ENCODE measurements at regions not wholly inside any gene's neighbourhood (a gene's known extent, or its start where the extent isn't known, plus 50 kb on each side); places are given as distances from the start of the nearest gene placed in this dataset.

DNA sequence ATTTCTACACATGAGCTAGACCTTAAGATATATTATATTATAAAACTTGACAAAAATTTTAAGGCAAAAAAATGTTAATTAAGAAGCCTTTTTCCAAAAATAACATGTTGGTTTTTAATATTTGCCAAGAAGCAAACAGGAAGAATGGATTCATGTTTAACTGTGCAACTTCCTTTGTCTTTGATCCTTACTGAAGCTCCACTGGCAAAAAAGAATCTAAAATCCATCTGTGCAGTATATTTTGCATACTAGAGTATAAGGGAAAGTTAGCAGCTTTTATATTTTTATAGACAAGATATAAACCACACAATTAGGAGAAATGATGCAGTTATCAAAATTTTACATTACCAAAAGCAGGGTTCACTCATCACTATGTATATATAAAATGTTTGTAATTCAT, 76.9 kb upstream of the RGS18 start:
- no peak for DNase-seq (ENCODE audit: low read depth)
- no peak overlapping the region for H3K4me3 ChIP-seq (ENCODE audit: low read depth, low read length)
- no peak for TF ChIP-seq CTCF (IDR thresholded peaks at IDR 0.05; ENCODE audit: control insufficient read depth, extremely low read depth, insufficient read depth)

GRCh38 chr1:192086644-192087043, 71.6 kb upstream of the RGS18 start:
- DNase-seq (ENCODE audit: low read depth), result no peak
- no peak for TF ChIP-seq CTCF (IDR thresholded peaks at IDR 0.05; ENCODE audit: control insufficient read depth, extremely low read depth, insufficient read depth)
- H3K4me3 ChIP-seq (ENCODE audit: low read depth, low read length), result no peak overlapping the region

GRCh38 chr1:192087334-192087733, 70.9 kb upstream of the RGS18 start:
- H3K4me3 ChIP-seq (ENCODE audit: low read depth, low read length), result no peak overlapping the region
- no peak for TF ChIP-seq CTCF (IDR thresholded peaks at IDR 0.05; ENCODE audit: control insufficient read depth, extremely low read depth, insufficient read depth)
- DNase-seq (ENCODE audit: low read depth), result no peak

GRCh38 chr1:192088496-192088895, 69.8 kb upstream of the RGS18 start:
- no peak overlapping the region for H3K4me3 ChIP-seq (ENCODE audit: low read depth, low read length)
- no peak for DNase-seq (ENCODE audit: low read depth)
- TF ChIP-seq CTCF (IDR thresholded peaks at IDR 0.05; ENCODE audit: control insufficient read depth, extremely low read depth, insufficient read depth), result no peak

GRCh38 chr1:192098001-192098400, 60.3 kb upstream of the RGS18 start:
- DNase-seq (ENCODE audit: low read depth), result no peak
- H3K4me3 ChIP-seq (ENCODE audit: low read depth, low read length), result no peak overlapping the region
- TF ChIP-seq CTCF (IDR thresholded peaks at IDR 0.05; ENCODE audit: control insufficient read depth, extremely low read depth, insufficient read depth), result no peak

DNA sequence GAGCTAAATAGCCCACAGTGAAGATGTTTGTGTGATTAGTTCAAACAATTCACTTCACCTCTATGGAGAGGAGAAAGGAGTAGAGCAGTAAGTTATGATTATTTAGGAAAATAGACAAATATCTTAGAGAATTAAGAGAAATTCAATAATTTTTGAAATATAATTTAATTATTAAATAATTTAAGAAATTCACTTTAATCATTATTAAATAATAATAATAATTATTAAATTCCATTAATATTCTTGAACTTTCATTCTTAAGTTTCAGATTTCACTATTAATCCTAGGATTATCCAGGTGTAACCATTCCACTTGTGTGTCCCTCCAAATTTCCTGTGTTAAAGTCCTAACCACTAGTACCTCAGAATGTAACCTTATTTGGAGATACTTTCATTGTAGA, 58.9 kb upstream of the RGS18 start:
- H3K4me3 ChIP-seq (ENCODE audit: low read depth, low read length), result no peak overlapping the region
- DNase-seq (ENCODE audit: low read depth), result no peak
- TF ChIP-seq CTCF (IDR thresholded peaks at IDR 0.05; ENCODE audit: control insufficient read depth, extremely low read depth, insufficient read depth), result no peak

DNA sequence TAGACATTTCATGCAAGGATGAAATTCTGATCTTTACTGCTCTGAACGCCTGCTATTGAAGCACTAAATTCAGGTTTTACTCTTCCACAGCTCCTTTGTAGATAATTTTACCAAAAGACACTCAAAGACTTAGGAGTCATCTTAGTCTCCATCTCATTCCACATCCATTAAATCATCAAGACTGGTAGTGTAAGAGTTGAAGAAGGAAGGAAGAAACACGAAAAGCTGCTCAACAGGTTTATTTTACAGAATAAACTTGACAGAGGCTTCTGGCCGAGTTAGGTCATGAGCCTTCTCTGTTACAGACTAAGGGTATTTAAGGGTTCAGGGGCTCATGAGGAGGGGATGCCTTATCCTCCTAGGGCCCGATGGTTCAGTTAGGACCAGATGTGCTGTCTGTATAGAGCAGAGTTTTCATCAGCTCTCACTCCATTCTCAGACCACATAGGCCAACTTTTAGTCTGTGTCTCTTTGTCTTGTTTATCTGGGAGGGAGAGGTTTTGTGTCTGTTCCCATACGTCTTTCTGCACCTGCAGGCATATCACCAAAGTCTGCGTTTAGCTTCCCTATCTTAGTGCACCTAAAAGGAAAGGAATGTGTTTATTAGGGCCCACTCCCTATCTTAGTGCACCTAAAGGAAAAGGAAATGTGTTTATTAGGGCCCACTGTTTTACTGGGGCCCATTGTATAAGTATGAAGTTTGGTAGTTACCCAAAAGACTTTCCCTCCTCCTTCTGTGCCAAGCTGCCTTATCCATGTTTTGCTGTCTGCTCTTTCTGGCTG, 57.4 kb upstream of the RGS18 start:
- no peak for DNase-seq (ENCODE audit: low read depth)
- no peak for TF ChIP-seq CTCF (IDR thresholded peaks at IDR 0.05; ENCODE audit: control insufficient read depth, extremely low read depth, insufficient read depth)
- no peak overlapping the region for H3K4me3 ChIP-seq (ENCODE audit: low read depth, low read length)

All from LNCaP clone FGC (cell line).